ENCODE measurements at regions not wholly inside any gene's neighbourhood (a gene's known extent, or its start where the extent isn't known, plus 50 kb on each side); places are given as distances from the start of the nearest gene placed in this dataset.

DNA sequence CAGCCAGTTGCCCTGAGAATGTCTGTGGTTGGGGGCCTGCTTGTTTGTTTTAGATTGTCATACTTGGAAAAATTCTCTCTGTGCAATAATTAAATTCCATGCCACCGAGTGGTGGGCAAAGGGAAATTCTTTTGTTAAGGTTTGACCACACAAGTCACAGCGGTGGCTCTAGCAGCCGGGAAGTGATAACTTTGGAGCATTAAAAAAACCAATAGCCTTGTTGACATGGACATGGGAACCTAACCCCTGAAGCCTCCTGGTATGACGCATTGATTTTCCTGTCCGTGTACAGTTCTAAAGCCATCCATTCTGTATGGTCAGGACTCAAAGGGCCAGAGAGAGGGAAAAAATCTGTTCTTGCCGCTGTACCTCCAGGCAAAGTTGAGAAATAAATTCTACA, 384.9 kb upstream of the ZNF507 start:
- no peak for DNase-seq

DNA sequence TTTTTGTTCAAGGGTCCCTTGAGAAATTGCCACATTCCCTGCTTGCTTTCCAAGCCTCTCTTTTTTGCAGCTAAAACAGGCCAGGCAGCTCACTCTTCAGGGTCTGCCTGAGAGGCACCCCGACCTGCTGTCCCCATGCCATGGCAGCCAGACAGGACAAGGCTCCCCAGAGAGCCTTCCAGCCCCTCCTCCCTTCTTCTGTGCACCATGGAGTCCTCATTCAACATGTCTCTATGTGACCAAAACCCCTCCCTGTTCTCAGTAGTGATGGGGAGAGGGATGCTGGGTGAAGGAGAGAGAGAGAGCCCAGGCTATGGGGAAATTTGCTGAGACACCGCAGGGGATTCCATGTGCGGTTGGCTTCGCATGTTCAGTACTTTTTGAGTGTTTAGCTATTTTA, 384.2 kb upstream of the ZNF507 start:
- no peak for DNase-seq

- DNase-seq: no peak
Measured at GRCh38 chr19:31961667-31962066, 383.7 kb upstream of the ZNF507 start.

- no peak for DNase-seq
Measured at GRCh38 chr19:31962561-31962996, 382.8 kb upstream of the ZNF507 start.

- DNase-seq: no peak
Measured at GRCh38 chr19:31963746-31964145, 381.7 kb upstream of the ZNF507 start.

GRCh38 chr19:31969016-31969415, 376.4 kb upstream of the ZNF507 start:
- DNase-seq: no peak

GRCh38 chr19:31970027-31970461, 375.4 kb upstream of the ZNF507 start:
- DNase-seq: no peak

DNA sequence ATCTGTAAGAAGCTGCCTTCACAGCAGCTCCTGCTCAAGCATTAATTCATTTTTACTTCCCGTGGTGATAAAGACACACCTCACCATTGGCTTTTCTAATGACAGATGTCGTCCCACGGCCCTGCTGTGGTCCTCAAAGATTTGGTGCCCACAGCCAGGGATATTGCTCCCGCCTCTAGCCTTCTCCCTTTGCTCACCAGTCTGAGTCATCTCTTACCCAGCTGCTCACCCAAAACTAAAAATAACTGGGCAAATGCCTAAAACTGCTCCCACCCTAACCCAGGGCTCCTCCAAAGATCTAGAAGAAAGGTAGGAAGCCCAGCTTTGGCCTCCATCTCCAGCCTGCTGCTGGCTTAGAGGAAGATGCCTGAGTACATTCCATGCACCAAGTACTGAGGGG, 371.1 kb upstream of the ZNF507 start:
- no peak for DNase-seq

DNA sequence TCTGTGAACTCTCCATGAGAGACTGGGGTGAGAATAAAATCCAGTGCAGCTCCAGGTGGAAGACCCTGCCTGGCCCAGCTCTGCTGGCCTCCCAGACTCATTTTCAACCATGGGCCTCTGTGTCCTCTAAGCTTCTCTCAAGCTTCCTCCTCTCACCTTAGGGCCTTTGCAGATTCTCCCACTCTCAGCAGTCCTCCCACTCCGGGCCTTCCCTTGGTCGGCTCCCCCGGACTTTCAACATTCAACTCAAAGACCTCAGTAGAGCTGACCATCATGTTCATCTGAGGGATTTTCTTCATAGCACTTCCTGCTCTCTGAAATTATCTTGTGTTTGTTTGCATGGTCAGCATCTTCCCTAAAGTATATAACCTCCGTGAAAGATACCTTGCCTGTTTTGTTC, 370.5 kb upstream of the ZNF507 start:
- no peak for DNase-seq

- no peak for DNase-seq
Measured at GRCh38 chr19:31975461-31975860, 369.9 kb upstream of the ZNF507 start.

GRCh38 chr19:31976775-31977536, 368.5 kb upstream of the ZNF507 start:
- no peak for DNase-seq

GRCh38 chr19:31979362-31979761, 366.0 kb upstream of the ZNF507 start:
- DNase-seq: no peak

DNA sequence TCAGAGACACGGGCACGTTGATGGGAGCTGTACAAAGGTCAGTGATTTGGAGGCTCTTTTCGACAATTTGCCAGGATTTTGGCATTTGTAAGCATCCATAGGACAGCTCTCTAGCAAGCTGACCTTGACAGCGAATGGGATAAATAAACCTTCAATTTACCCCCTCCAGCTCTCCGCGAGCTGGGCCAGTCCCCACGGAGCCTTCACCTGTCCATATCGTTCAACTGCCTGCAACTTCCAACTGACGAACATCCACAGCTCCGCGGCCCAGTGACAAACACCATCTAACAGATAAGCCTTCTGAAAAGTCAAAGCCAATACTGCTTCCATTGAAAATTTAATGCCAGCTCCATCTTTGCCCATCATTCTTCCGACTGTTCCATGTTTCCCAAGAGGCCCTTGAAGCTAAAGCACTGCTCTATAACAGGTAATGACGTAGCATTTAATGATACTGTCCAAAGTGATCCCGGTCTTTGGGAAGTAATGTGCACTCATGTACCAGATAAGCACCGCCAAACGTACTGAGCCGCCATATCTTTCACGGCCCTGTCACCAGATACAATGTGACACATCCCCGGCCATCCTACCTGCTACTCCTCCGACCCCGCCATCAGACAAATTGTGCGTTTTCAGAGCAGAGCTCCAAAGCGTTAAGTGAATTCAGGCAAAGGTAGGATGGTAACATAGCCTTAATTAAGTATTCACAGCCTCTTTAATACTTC, 365.3 kb upstream of the ZNF507 start:
- DNase-seq: no peak

DNA sequence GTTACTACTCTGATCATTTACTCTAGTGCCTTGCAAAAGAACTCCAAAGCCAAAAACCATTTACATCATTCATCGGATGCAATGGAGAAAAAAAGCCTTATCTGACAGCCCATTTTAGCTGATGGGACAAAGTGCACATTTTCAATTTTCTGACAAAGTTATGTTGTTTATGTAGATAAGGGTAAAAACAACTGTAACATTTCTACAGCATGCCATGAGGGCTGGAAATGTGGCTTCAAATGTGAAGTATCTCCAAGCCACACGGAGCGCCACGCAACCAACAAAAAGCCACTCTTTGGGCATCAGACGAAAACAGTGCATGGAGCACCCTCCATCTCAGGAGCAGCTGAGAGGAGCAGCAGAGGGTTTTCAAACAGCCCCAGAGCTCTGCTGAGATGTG, 364.6 kb upstream of the ZNF507 start:
- DNase-seq: no peak

- DNase-seq: no peak
Measured at GRCh38 chr19:31981545-31981944, 363.9 kb upstream of the ZNF507 start.

GRCh38 chr19:31983647-31984046, 361.8 kb upstream of the ZNF507 start:
- no peak for DNase-seq

- no peak for DNase-seq
Measured at GRCh38 chr19:31985001-31985605, 360.3 kb upstream of the ZNF507 start.

DNA sequence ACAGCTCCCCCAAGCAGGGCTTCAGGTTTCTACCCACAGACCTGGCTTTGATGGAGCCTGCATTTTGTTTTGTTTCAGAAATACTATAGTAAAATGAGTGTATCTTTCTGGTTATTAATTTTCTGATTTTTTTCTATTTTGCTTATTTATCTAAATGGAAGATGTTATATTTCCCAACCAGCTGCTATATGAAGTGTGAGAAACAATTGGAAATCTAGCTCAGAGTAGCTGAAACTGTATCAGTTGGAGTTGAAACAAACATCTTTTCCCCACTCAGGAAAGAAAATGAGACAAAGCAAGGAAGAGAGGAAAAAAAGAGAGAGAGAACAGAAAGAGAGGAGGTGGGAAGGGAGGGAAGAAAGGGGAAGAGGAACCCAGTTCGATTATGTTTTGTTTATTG, 358.5 kb upstream of the ZNF507 start:
- no peak for DNase-seq

- DNase-seq: no peak
Measured at GRCh38 chr19:31988256-31988655, 357.2 kb upstream of the ZNF507 start.

DNA sequence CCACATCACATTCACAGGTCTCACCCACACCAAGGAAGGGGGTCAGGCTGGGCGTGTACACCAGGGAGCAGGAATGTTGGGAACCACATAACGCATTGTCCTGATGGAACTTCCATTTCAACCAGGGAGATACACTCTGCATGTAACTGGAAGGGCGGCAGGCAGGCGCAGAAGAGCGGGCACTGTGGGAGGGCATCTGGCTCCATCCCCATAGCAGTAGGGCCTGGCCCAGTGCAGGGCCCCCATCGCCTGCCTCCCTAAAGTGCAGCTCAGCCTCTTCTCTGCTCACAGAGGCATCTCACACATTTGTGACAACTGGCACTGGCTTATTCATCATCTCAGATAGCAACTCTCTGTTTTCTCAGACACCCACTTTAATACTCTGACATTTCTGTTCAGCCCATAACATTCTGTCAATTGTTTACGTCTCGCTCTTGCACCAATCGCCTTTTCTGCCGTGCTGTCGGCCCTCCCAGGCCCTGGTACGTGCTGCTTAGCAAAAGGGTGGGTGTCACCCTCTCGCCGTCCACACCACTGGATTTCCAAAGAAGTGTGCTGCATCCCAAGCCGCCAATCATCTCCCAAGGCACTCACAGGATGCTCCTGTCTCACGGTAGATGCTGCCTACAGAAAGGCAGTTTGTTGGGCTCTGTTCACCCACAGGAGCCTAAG, 353.3 kb upstream of the ZNF507 start:
- DNase-seq: no peak

DNA sequence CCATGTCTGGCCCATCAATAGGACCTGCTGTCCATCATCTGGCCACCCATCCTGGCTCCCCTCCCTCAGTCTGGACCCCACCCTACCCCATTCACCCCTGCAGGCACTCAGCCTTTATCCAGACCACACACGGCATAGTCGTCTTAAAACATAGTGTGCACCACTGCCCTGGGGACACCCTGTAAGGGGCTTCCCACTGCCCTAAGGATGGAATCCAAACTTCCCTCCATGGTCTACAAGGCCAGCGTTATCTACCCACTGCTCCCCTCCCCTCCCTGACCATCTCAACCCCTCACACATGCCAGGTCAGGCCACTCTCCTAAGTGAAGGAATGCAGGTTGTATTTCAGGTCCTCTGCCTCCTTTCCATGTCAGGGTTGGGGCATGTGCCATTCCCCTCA, 352.7 kb upstream of the ZNF507 start:
- DNase-seq: no peak

DNA sequence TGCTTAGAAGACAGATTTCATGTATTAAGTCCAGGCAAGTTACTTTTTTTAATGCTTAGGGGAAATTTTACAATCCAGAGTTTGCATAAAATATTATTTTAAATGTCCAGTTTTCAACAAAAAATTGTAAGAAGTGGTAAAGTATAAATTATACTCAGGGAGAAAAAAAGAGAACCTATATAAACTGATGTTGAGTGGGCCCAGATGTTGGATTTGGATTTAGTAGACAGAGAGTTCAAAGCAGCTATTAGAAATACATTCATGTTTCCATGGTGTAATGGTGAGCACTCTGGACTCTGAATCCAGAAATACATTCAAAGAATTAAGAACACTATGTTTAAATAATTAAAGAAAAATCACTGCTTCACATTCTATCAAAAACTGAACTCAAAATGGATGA, 349.9 kb upstream of the ZNF507 start:
- DNase-seq: no peak

- DNase-seq: no peak
Measured at GRCh38 chr19:32010071-32010470, 335.3 kb upstream of the ZNF507 start.

DNA sequence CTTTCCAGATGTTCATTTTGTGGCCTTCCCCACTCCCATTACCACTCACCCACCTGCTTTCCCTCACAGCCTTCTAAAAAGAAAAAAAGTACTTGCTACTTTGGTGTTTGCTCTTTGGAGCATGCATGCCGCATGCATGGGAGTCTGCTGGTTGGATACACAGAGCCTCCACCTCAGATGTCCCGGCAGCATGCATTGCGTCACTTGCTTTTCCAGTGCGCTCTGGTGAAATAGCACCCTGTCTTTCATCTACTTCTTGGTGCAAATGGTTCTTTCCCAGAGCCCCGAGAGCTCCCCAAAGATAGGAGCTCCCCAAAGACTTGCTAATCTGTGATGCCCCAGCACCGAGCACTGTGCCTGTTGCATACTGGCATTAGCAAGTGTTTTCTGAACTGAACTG, 333.2 kb upstream of the ZNF507 start:
- DNase-seq: no peak

Measured in stimulated activated CD4-positive, alpha-beta T cell treated with anti-CD3 and anti-CD28 coated beads, Interleukin-12 subunit alpha, Interleukin-12 subunit beta, amount 100 ng/mL, for 4 hours (primary cell).